Omental fat pad (tissue), 3 donors: ENCODE measurements at regions not wholly inside any gene's neighbourhood (a gene's known extent, or its start where the extent isn't known, plus 50 kb on each side); places are given as distances from the start of the nearest gene placed in this dataset.

Experiments used
- ATAC-seq: fragments of 150-250 bp; one replicate; pipeline ENCODE4 v1.9.1; 2016; ENCODE audit warnings: mild to moderate bottlenecking, moderate library complexity; ENCODE audit not compliant: low FRiP score
- DNase-seq: peaks from one replicate; pipeline ENCODE4 v3.0.0-alpha.2; 2019; ENCODE audit warnings: low spot score
- TF ChIP-seq, protein P1 (sequence below), 3 donors: fragments of 450-650 bp; IDR thresholded peaks; one replicate each; pipeline ENCODE4 v1.5.1; 2016 to 2017; ENCODE audit warnings: antibody characterized with exemption in 3 of 3, mild to moderate bottlenecking in 3 of 3, moderate library complexity in 2 of 3

DNA sequence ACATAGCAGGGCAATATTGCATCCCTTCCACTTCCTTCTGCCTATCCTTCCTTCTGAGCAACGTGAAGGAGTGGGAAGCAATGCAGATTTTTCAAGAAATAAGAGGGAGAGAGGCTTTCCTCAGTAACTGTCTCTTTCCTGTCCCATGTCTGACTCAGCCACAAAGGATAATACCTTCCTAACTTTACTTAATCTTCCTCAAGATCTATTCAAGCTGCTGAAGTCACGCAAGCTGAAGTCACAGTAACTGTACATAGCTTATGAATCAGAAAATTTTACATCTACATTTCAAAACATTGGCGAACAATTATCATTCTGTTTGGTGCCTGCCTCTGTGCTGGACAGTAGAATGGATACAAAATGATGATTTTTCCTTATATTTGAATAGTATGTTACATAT, 86.4 kb upstream of the POU3F2 start:
- ATAC-seq = no peak
- TF ChIP-seq, protein P1, sequence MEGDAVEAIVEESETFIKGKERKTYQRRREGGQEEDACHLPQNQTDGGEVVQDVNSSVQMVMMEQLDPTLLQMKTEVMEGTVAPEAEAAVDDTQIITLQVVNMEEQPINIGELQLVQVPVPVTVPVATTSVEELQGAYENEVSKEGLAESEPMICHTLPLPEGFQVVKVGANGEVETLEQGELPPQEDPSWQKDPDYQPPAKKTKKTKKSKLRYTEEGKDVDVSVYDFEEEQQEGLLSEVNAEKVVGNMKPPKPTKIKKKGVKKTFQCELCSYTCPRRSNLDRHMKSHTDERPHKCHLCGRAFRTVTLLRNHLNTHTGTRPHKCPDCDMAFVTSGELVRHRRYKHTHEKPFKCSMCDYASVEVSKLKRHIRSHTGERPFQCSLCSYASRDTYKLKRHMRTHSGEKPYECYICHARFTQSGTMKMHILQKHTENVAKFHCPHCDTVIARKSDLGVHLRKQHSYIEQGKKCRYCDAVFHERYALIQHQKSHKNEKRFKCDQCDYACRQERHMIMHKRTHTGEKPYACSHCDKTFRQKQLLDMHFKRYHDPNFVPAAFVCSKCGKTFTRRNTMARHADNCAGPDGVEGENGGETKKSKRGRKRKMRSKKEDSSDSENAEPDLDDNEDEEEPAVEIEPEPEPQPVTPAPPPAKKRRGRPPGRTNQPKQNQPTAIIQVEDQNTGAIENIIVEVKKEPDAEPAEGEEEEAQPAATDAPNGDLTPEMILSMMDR (IDR thresholded peaks at IDR 0.05) = no peak

DNA sequence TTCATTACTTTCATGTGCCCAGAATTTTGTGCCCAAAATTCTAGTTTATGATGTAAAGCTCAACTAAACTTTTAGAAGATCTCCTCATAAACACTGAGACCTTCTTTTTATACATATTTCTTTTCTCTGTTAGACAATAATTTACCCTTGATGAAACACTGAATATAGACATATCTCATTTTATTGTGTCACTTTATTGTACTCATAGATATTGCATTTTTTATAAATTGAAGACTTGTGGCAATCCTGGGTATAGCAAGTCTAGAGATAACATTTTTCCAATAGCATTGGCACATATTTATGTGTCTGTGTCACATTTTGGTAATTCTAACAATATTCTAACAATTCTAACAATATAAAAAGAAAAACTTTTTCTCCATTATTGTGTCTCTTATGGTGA, 74.9 kb upstream of the POU3F2 start:
- no peak for DNase-seq
- TF ChIP-seq, protein P1 (IDR thresholded peaks at IDR 0.05) = no peak
- no peak for ATAC-seq

More for the DNA sequence above, 86.4 kb upstream of the POU3F2 start:
- no peak for DNase-seq

DNA sequence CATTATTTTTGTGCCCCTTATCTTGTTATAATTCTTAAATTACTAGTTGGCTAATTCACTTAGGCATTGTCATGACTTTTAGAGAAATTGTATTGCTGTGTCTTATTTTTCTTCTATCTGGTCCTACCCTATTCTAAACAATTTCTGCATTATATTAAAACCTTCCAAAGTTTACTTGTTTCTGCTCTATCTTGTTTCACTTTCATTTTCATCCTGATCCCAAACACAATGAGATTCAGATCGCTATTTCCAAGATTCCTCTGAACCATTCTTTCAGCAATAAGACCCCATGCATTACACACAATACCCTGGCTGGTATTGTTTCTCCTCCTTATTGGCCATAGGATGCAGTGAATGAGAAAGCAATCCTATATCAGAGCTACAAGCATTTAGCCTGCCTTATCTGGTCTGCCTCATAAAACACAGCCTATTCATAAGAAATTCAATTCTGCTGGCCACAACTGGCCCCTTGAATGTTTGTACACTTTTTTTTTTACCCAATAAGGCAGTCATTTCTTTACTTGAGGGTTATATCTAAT, 69.9 kb upstream of the POU3F2 start:
- DNase-seq (no peak), ATAC-seq (no peak)
- TF ChIP-seq, protein P1 (IDR thresholded peaks at IDR 0.05) = no peak

DNA sequence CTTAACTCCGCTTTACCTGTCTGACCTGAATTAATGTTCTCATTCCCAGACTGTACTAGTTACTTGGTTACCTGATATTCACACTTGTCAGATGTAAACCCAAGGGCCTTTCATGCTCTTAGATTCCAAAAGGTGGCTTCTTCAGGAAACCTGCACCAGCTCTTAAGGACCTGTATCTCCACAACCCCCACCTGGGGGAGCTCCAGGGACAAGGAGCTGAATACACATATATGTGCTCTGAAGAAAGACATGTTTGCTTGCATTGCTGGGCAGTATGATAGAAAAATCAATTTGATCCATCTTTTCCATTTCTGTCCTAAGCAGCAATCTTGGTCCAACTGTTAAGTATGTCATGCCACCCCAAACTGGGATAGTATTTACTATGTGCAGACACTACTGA, 64.8 kb upstream of the POU3F2 start:
- TF ChIP-seq, protein P1 (IDR thresholded peaks at IDR 0.05) = no peak
- DNase-seq = no peak
- no peak for ATAC-seq

DNA sequence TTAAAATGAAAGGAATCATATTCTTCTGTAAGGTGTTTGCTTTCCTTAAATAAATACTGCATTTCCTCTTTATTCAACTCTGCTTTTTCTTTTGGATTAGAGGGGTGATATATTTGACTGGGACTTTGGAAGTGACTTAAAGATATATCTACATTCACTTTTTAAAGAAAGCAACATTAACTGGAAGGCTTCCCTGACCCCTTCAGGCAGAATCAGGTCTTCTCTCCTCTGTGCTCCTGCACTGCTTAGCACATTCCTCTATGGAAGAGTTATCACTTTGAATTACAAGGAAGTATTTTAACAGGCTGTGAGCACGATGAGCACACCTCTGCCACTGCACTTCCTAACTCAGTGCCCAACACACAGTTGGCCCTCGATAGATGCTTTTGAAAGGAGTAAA, 59.2 kb upstream of the POU3F2 start:
- DNase-seq = no peak
- TF ChIP-seq, protein P1 (IDR thresholded peaks at IDR 0.05) = no peak
- no peak for ATAC-seq

DNA sequence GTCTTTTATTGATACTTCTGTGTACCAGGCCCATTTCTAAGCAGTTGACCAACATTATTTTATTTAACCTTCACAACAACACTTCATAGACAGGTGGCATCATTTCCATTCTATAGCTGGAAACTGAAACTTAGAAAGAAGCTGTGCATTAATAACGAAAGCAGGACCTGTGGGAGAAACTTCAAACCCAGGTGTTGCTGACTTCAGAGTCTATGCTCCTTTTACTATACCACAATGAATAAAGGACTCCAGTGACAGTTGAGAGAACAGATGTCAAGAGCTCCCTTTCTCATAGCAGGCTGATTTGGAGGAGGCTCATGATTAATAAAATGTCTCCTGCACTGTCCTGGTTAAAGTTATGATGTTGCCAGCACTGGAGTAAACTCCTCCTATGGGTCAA, 56.6 kb upstream of the POU3F2 start:
- TF ChIP-seq, protein P1 (IDR thresholded peaks at IDR 0.05) = no peak
- no peak for ATAC-seq
- DNase-seq = no peak

DNA sequence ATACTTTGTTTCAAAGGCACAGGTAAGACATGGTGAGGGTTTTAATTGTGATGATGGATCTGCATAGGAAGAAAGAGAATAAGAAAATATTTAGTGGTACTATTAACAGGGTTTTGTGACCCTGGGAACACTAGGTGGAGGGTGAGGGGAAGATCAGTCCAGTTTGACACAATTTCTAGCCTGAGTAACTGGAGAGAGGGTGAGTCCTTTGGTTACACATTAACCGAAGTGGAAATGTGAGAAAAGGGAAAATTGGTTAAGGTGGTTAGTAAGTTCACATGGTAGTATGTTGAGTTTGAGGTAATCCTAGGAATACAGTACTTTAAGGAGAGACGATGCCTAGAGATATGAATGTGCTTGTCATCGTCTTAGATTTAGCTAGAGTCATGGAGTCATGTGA, 54.8 kb upstream of the POU3F2 start:
- ATAC-seq (no peak), DNase-seq (no peak)
- TF ChIP-seq, protein P1 (IDR thresholded peaks at IDR 0.05) = no peak
